Kidney (tissue), 13 donors: ENCODE measurements at regions not wholly inside any gene's neighbourhood (a gene's known extent, or its start where the extent isn't known, plus 50 kb on each side); places are given as distances from the start of the nearest gene placed in this dataset.

Source experiments
- DNase-seq, 5 donors: peaks; one replicate each; pipeline ENCODE4 v3.0.0-alpha.2; 2013 to 2020
- FAIRE-seq: peaks from 2 replicates; lab custom pipeline; 2012; peaks lifted over from hg19 to GRCh38; lab: Jason Lieb, UNC
- H3K27ac ChIP-seq, 2 donors: one replicate each; pipeline ENCODE4 v1.7.0; 2013; ENCODE audit warnings: low read depth in 2 of 2, low read length in 2 of 2, inconsistent platforms in 1 of 2
- H3K27me3 ChIP-seq: one replicate; pipeline ENCODE4 v1.7.1; 2013; ENCODE audit warnings: low read length, inconsistent platforms; ENCODE audit not compliant: control insufficient read depth, insufficient read depth
- H3K36me3 ChIP-seq, 3 donors: one replicate each; pipeline versions ENCODE4 v1.7.0 to v1.7.1; 2013; ENCODE audit warnings: low read length in 3 of 3, control low read depth in 1 of 3, inconsistent platforms in 1 of 3; ENCODE audit not compliant: insufficient read depth in 3 of 3, control insufficient read depth in 2 of 3
- H3K4me1 ChIP-seq, 3 donors: one replicate each; pipeline versions ENCODE4 v1.7.0 to v1.7.1; 2013; ENCODE audit warnings: low read length in 3 of 3, inconsistent platforms in 1 of 3, low read depth in 1 of 3; ENCODE audit not compliant: control insufficient read depth in 2 of 3, insufficient read depth in 2 of 3
- H3K4me3 ChIP-seq, 3 donors: one replicate each; pipeline versions ENCODE4 v1.7.0 to v1.8.1; 2013; ENCODE audit warnings: low read length in 3 of 3, control low read depth in 1 of 3, inconsistent platforms in 1 of 3
- H3K9ac ChIP-seq, 3 donors: one replicate each; pipeline versions ENCODE4 v1.7.0 to v1.7.1; 2013; ENCODE audit warnings: low read length in 3 of 3, control low read depth in 1 of 3, inconsistent platforms in 1 of 3
- H3K9me3 ChIP-seq, 3 donors: one replicate each; pipeline versions ENCODE4 v1.7.0 to v1.7.1; 2013; ENCODE audit warnings: low read length in 3 of 3, control low read depth in 1 of 3, inconsistent platforms in 1 of 3; ENCODE audit not compliant: control insufficient read depth in 2 of 3, insufficient read depth in 1 of 3
- CTCF ChIP-seq: IDR thresholded peaks from 3 replicates; pipeline ENCODE4 v1.5.1; 2012; ENCODE audit warnings: mild to moderate bottlenecking, moderate library complexity, borderline replicate concordance; ENCODE audit not compliant: insufficient read depth; ENCODE audit errors: extremely low read depth
- intact Hi-C: fragments of 100-400 bp; cut with DNase I; formaldehyde crosslinking; loops from one replicate; pipeline ENCODE4 v1.11.1; 2022
- donor health status: control.
- donor health status: control.
- donor health status: control.
- donor health status: control.
- donor health status: control.
- donor health status: DM: yes; HTN: yes; CAD: no.
- donor health status: Normal renal cell carcinoma (clear cell type).

DNA sequence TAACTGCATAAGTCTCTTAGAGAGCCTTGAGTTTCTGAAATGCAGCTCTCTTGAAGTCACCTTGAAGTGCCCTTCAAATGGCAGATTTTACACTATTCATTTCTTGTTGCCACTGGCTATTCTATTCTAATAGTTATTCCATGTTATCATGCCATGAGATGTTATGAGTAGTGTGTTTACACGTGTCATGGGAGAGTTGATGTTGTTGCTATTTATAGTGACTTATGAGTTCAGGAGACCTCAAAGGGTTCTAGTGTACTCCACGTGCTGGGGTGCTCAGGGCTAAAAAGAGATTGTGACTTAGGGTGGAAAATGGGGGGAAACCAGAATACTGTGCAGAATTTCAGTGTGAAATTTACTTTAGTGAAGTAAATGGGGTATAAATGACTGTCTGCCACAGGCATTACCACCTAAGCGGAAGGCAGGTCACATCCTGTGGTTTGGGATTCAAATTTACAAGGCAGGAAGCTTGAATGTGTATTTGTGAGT is 77.1 kb upstream of the SLC4A4 start:
- H3K4me3 ChIP-seq, result no peak overlapping the region
- H3K36me3 ChIP-seq, result no peaks in the 10 kb centered on the region
- no peak for TF ChIP-seq CTCF
- no peaks in the 10 kb centered on the region for H3K9me3 ChIP-seq
- H3K4me1 ChIP-seq, result no peaks in the 10 kb centered on the region
- no peaks in the 10 kb centered on the region for H3K27me3 ChIP-seq
- no peak overlapping the region for H3K27ac ChIP-seq
- no peak for FAIRE-seq
- intact Hi-C loops, result no loop called here
- no peak overlapping the region for H3K9ac ChIP-seq
- no peak for DNase-seq

GRCh38 chr4:71262161-71262560 is 76.7 kb upstream of the SLC4A4 start:
- TF ChIP-seq CTCF, result no peak
- FAIRE-seq (no peak), DNase-seq (no peak)
- H3K4me3 ChIP-seq, result no peak overlapping the region
- H3K9me3 ChIP-seq, result no peaks in the 10 kb centered on the region
- H3K27ac ChIP-seq, result no peak overlapping the region
- H3K4me1 ChIP-seq, result no peaks in the 10 kb centered on the region
- no peak overlapping the region for H3K9ac ChIP-seq
- H3K27me3 ChIP-seq, result no peaks in the 10 kb centered on the region
- intact Hi-C loops, result no loop called here
- H3K36me3 ChIP-seq, result no peaks in the 10 kb centered on the region

DNA sequence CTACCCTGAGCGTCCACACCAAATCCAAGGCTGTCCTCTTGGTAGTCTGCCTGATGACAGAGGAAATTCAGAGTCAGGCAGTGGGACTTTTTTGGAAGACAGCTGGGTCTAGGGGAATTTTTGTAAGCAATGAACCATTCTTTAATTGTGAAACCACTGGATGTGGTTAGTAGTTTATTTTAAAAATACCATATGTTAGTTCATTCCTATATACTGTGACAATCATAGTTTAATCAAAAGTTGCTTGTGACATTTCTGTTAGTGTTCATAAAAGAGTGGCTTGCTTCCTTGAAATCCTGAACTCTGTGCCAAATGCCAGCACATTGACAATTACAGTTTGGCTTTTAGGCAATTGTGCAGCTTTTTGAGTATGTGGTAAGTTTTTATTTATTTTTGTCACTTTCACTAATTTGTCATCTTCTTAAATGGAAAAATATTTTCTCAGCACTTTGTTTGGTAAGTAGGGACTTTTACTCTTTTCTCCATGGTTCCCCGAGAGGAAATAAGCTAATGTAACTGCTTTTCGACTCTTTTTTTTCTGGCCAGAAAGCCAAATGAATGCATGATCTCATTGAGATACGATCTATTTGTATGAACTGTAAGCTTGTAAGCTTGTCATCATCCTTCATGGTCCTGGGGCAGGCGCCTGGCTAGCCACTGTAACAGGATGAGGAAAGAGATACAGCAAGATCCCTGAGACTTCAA is 72.6 kb upstream of the SLC4A4 start:
- Histone ChIP-seq H3K4me3 (no peak overlapping the region), H3K27ac (no peak overlapping the region), H3K27me3 (no peaks in the 10 kb centered on the region), H3K4me1 (peaks cover 0 to 1% (median 0%) of the 10 kb centered on the region in 3 donors), H3K36me3 (no peaks in the 10 kb centered on the region), H3K9me3 (no peaks in the 10 kb centered on the region), H3K9ac (no peak overlapping the region)
- intact Hi-C loops, result no loop called here
- FAIRE-seq (no peak), DNase-seq (no peak)
- TF ChIP-seq CTCF, result no peak
